OCI-LY1 (cell line): ENCODE measurements at regions not wholly inside any gene's neighbourhood (a gene's known extent, or its start where the extent isn't known, plus 50 kb on each side); places are given as distances from the start of the nearest gene placed in this dataset.

Experiments used
- H2AFZ ChIP-seq: fragments of 200-600 bp; sonication (generic), shearing (Covaris generic); 2 replicates; pipeline ENCODE4 v1.6.0; 2014; ENCODE audit warnings: antibody characterized with exemption, mild to moderate bottlenecking, low read length
- H3F3A ChIP-seq: fragments of 200-600 bp; sonication (generic), shearing (Covaris generic); 2 replicates; pipeline ENCODE4 v1.6.0; 2014; ENCODE audit warnings: mild to moderate bottlenecking, antibody characterized with exemption, low read length, moderate library complexity; ENCODE audit not compliant: insufficient read depth
- H3K27ac ChIP-seq: fragments of 200-600 bp; sonication (generic); 2 replicates; pipeline ENCODE4 v1.5.1; 2014; ENCODE audit warnings: low read length, mixed run types, mild to moderate bottlenecking, low read depth; ENCODE audit not compliant: poor library complexity, severe bottlenecking
- H3K27me3 ChIP-seq: fragments of 200-600 bp; sonication (generic); 2 replicates; pipeline ENCODE4 v1.6.0; 2014; ENCODE audit warnings: antibody characterized with exemption, mild to moderate bottlenecking, low read length, moderate library complexity; ENCODE audit not compliant: insufficient read depth
- H3K36me3 ChIP-seq: fragments of 200-600 bp; sonication (generic); 2 replicates; pipeline ENCODE4 v1.6.1; 2014; ENCODE audit warnings: mild to moderate bottlenecking, antibody characterized with exemption, low read length, moderate library complexity, mixed read lengths; ENCODE audit not compliant: insufficient read depth
- H3K4me1 ChIP-seq: fragments of 200-600 bp; sonication (generic); 2 replicates; pipeline ENCODE4 v1.5.1; 2014; ENCODE audit warnings: mild to moderate bottlenecking, low read length, moderate library complexity; ENCODE audit not compliant: insufficient read depth, severe bottlenecking
- H3K4me2 ChIP-seq: fragments of 200-600 bp; sonication (generic), shearing (Covaris generic); 2 replicates; pipeline ENCODE4 v1.6.1; 2014; ENCODE audit warnings: low read length
- H3K4me3 ChIP-seq: fragments of 200-600 bp; sonication (generic); 2 replicates; pipeline ENCODE4 v1.5.1; 2014; ENCODE audit warnings: low read length, low read depth, mild to moderate bottlenecking, mixed read lengths; ENCODE audit not compliant: poor library complexity, severe bottlenecking
- H3K79me2 ChIP-seq: fragments of 200-600 bp; shearing (Covaris generic); 2 replicates; pipeline ENCODE4 v1.6.1; 2016; ENCODE audit warnings: mixed run types, low read length, mixed read lengths; ENCODE audit not compliant: insufficient read depth
- H3K9ac ChIP-seq: fragments of 200-600 bp; sonication (generic), shearing (Covaris generic); 2 replicates; pipeline ENCODE4 v1.6.1; 2014; ENCODE audit warnings: mild to moderate bottlenecking, low read length, mixed read lengths
- H3K9me2 ChIP-seq: fragments of 200-600 bp; sonication (generic), shearing (Covaris generic); 2 replicates; pipeline ENCODE4 v1.6.1; 2014; ENCODE audit warnings: low read depth, mild to moderate bottlenecking, low read length, mixed read lengths
- H3K9me3 ChIP-seq: fragments of 200-600 bp; shearing (Covaris generic); 2 replicates; pipeline ENCODE4 v1.6.1; 2014; ENCODE audit warnings: low read length, mixed read lengths
- H4K20me1 ChIP-seq: fragments of 200-600 bp; sonication (generic), shearing (Covaris generic); 2 replicates; pipeline ENCODE4 v1.6.0; 2016; ENCODE audit warnings: mild to moderate bottlenecking, low read length; ENCODE audit not compliant: insufficient read depth
- EZH2 ChIP-seq: fragments of 200-600 bp; sonication (generic), shearing (Covaris generic); IDR thresholded peaks from 2 replicates; pipeline ENCODE4 v1.8.0; 2017; ENCODE audit warnings: borderline replicate concordance, mixed run types, mild to moderate bottlenecking, antibody characterized with exemption, low read length, moderate library complexity, mixed read lengths
- TF ChIP-seq, protein P1 (sequence below): fragments of 200-600 bp; sonication (generic), shearing (Covaris generic); IDR thresholded peaks from 2 replicates; pipeline ENCODE4 v1.5.1; 2017; ENCODE audit warnings: mild to moderate bottlenecking, antibody characterized with exemption, low read length, moderate library complexity, mixed read lengths

DNA sequence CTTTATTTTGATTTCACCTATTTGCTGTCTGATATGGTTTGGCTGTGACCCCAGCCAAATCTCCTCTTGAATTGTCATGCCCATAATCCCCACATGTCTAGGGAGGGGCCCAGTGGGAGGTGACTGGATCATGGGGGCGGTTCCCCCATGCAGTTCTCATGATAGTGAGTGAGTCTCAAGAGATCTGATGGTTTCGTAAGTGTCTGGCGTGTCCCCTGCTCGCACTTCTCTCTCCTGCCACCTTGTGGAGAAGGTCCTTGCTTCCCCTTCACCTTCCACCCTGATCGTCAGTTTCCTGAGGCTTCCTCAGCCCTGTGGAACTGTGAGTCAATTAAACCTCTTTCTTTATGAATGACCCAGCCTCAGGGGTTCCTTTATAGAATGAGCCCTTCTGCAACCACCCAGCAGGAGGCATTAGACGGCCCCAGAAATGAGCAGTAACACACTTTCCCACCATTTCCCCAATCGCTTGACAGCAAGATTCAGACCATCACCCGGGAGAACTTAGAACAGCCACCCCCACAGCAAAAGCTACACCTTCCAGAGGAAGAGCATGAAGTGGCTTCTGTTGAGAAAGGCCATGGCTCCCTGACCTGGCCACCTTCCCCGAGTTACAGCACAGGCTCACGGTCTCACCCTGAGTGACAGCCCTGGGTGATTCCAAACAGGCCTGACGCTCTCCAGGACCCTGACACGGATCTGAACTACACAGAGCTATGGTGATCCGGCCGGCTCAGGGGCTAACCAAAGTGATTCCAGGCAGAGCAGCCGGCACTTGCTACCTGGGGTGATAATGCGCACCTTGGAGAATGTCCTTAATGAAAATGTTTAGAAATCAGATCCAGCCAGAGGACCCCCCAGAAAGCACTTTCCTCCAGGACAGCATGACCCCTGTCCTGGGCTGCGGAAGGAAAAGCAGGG is 131.2 kb upstream of the CDH4 start:
- Histone ChIP-seq H3K9ac (no peak overlapping the region), H3K9me3 (no peaks in the 10 kb centered on the region), H3K36me3 (no peaks in the 10 kb centered on the region), H3K27ac (no peak overlapping the region), H3K4me1 (no peaks in the 10 kb centered on the region), H3K4me2 (no peak overlapping the region), H3F3A (no peaks in the 10 kb centered on the region), H3K79me2 (no peaks in the 10 kb centered on the region), H3K4me3 (no peak overlapping the region), H3K9me2 (no peaks in the 10 kb centered on the region), H4K20me1 (no peaks in the 10 kb centered on the region), H2AFZ (no peak overlapping the region), H3K27me3 (no peaks in the 10 kb centered on the region)
- no peak for TF ChIP-seq EZH2
- TF ChIP-seq, protein P1, sequence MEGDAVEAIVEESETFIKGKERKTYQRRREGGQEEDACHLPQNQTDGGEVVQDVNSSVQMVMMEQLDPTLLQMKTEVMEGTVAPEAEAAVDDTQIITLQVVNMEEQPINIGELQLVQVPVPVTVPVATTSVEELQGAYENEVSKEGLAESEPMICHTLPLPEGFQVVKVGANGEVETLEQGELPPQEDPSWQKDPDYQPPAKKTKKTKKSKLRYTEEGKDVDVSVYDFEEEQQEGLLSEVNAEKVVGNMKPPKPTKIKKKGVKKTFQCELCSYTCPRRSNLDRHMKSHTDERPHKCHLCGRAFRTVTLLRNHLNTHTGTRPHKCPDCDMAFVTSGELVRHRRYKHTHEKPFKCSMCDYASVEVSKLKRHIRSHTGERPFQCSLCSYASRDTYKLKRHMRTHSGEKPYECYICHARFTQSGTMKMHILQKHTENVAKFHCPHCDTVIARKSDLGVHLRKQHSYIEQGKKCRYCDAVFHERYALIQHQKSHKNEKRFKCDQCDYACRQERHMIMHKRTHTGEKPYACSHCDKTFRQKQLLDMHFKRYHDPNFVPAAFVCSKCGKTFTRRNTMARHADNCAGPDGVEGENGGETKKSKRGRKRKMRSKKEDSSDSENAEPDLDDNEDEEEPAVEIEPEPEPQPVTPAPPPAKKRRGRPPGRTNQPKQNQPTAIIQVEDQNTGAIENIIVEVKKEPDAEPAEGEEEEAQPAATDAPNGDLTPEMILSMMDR = peak; percentile 58

DNA sequence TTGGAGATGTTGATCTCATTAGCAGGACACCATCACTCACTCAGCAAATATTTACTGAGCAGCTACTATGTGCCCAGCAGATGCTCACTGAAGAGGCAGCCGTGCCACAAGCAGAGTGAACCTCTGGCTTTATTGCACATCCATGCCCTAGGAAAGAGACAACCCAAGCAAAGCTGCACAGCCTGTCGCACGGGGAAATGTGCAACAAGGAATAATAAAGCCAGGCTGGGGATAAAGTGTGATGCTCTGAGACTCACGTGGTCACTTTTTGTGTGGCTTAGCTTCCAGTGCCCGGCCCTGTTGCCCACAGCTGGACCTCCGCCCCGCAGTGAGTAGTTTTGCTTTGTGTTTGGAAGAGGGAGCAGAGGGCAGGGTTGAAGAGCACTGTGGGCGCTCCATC is 130.4 kb upstream of the CDH4 start:
- H3K4me2 ChIP-seq = no peak overlapping the region
- no peak overlapping the region for H3K9ac ChIP-seq
- H3K9me2 ChIP-seq = no peaks in the 10 kb centered on the region
- no peaks in the 10 kb centered on the region for H3K9me3 ChIP-seq
- no peaks in the 10 kb centered on the region for H3F3A ChIP-seq
- no peaks in the 10 kb centered on the region for H3K36me3 ChIP-seq
- H3K4me1 ChIP-seq = no peaks in the 10 kb centered on the region
- H4K20me1 ChIP-seq = no peaks in the 10 kb centered on the region
- H3K79me2 ChIP-seq = no peaks in the 10 kb centered on the region
- TF ChIP-seq, protein P1 = no peak
- TF ChIP-seq EZH2 = no peak
- H3K27ac ChIP-seq = no peak overlapping the region
- H3K4me3 ChIP-seq = no peak overlapping the region
- H2AFZ ChIP-seq = no peak overlapping the region
- no peaks in the 10 kb centered on the region for H3K27me3 ChIP-seq

DNA sequence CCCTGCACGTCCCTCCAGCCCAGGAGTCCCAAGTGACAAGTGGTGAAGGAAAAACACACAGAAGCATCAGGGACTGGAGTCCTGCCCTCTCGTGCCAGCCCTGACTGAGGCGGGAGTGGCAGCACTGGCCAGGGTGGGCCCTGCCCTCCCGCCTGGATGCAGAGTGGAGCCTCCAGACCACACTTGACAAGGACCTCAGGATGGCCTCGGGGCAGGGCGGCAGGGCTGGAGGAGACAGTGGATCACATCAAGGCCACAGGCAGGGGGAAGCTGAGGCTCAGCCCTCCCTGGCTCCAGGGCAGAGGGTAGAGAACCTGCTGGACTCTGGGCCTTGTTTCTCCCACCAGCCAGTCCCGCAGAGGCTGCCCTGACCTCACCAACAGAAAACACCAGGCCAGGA is 128.8 kb upstream of the CDH4 start:
- H3K9me2 ChIP-seq = no peaks in the 10 kb centered on the region
- H3F3A ChIP-seq = no peaks in the 10 kb centered on the region
- no peaks in the 10 kb centered on the region for H3K27me3 ChIP-seq
- no peaks in the 10 kb centered on the region for H3K4me1 ChIP-seq
- H3K36me3 ChIP-seq = no peaks in the 10 kb centered on the region
- TF ChIP-seq EZH2 = no peak
- TF ChIP-seq, protein P1 = no peak
- no peak overlapping the region for H2AFZ ChIP-seq
- no peak overlapping the region for H3K4me2 ChIP-seq
- no peak overlapping the region for H3K27ac ChIP-seq
- no peaks in the 10 kb centered on the region for H3K9me3 ChIP-seq
- H3K79me2 ChIP-seq = no peaks in the 10 kb centered on the region
- no peaks in the 10 kb centered on the region for H4K20me1 ChIP-seq
- H3K9ac ChIP-seq = no peak overlapping the region
- no peak overlapping the region for H3K4me3 ChIP-seq
